Neural progenitor cell (in vitro differentiated cells): ENCODE measurements at regions not wholly inside any gene's neighbourhood (a gene's known extent, or its start where the extent isn't known, plus 50 kb on each side); places are given as distances from the start of the nearest gene placed in this dataset.
A peak's percentile ranks its signal among the peaks of the same experiment; 100 is the strongest.

Experiments
- DNase-seq: peaks from one replicate; pipeline ENCODE4 v3.0.0-alpha.2; 2016; ENCODE audit warnings: low spot score
- H2AFZ ChIP-seq: fragments of 200-600 bp; sonication (generic); replicated peaks from 2 replicates; pipeline ENCODE4 v1.6.1; 2016; ENCODE audit warnings: antibody characterized with exemption
- H3F3A ChIP-seq: fragments of 200-600 bp; sonication (generic); 2 replicates; pipeline ENCODE4 v1.6.1; 2016; ENCODE audit warnings: antibody characterized with exemption, low read depth
- H3K27ac ChIP-seq: fragments of 200-600 bp; sonication (generic); 2 replicates; pipeline ENCODE4 v1.5.1; 2016; ENCODE audit warnings: mild to moderate bottlenecking
- H3K27me3 ChIP-seq: fragments of 200-600 bp; sonication (generic); 2 replicates; pipeline ENCODE4 v1.6.1; 2016; ENCODE audit warnings: mild to moderate bottlenecking, moderate library complexity
- H3K36me3 ChIP-seq: fragments of 200-600 bp; sonication (generic); 2 replicates; pipeline ENCODE4 v1.5.1; 2016
- H3K4me1 ChIP-seq: fragments of 200-600 bp; sonication (generic); 2 replicates; pipeline ENCODE4 v1.6.1; 2016; ENCODE audit warnings: mixed run types
- H3K4me2 ChIP-seq: fragments of 200-600 bp; sonication (generic); 2 replicates; pipeline ENCODE4 v1.6.1; 2016
- H3K4me3 ChIP-seq: fragments of 200-600 bp; sonication (generic); 2 replicates; pipeline ENCODE4 v1.5.1; 2016
- H3K79me2 ChIP-seq: fragments of 200-600 bp; sonication (generic); 2 replicates; pipeline ENCODE4 v1.6.1; 2016; ENCODE audit warnings: low read depth
- H3K9ac ChIP-seq: fragments of 200-600 bp; sonication (generic); 2 replicates; pipeline ENCODE4 v1.6.1; 2016
- H3K9me3 ChIP-seq: fragments of 200-600 bp; sonication (generic); 2 replicates; pipeline ENCODE4 v1.5.1; 2016; ENCODE audit warnings: low read depth
- H4K20me1 ChIP-seq: fragments of 200-600 bp; sonication (generic); 2 replicates; pipeline ENCODE4 v1.6.1; 2016; ENCODE audit warnings: low read depth
- H3K27ac Mint-ChIP-seq: 3 replicates; pipeline ENCODE4 v1.8.0; 2021; ENCODE audit warnings: mixed read lengths
- H3K27me3 Mint-ChIP-seq: 2 replicates; pipeline ENCODE4 v1.8.0; 2022; ENCODE audit warnings: low read depth, mild to moderate bottlenecking, inconsistent platforms, moderate library complexity, mixed read lengths; ENCODE audit not compliant: insufficient read depth
- H3K36me3 Mint-ChIP-seq: 3 replicates; pipeline ENCODE4 v1.8.0; 2021; ENCODE audit warnings: mixed read lengths
- H3K4me1 Mint-ChIP-seq: 3 replicates; pipeline ENCODE4 v1.8.0; 2021; ENCODE audit warnings: mixed read lengths
- H3K4me3 Mint-ChIP-seq: 3 replicates; pipeline ENCODE4 v1.8.0; 2021; ENCODE audit warnings: mild to moderate bottlenecking, moderate library complexity, mixed read lengths
- H3K9me3 Mint-ChIP-seq: 3 replicates; pipeline ENCODE4 v1.8.0; 2020; ENCODE audit warnings: mixed read lengths
- EZH2 ChIP-seq: fragments of 200-600 bp; sonication (generic); IDR thresholded peaks from 2 replicates; pipeline ENCODE4 v1.6.1; 2017; ENCODE audit warnings: antibody characterized with exemption, mild to moderate bottlenecking, moderate library complexity
- EZH2phosphoT487 ChIP-seq: fragments of 200-600 bp; sonication (generic); IDR thresholded peaks from 2 replicates; pipeline ENCODE4 v1.6.1; 2017; ENCODE audit warnings: antibody characterized with exemption
- TF ChIP-seq, protein P1 (sequence below): fragments of 200-600 bp; sonication (generic); IDR thresholded peaks from 2 replicates; pipeline ENCODE4 v1.5.1; 2017; ENCODE audit warnings: antibody characterized with exemption, mild to moderate bottlenecking

DNA sequence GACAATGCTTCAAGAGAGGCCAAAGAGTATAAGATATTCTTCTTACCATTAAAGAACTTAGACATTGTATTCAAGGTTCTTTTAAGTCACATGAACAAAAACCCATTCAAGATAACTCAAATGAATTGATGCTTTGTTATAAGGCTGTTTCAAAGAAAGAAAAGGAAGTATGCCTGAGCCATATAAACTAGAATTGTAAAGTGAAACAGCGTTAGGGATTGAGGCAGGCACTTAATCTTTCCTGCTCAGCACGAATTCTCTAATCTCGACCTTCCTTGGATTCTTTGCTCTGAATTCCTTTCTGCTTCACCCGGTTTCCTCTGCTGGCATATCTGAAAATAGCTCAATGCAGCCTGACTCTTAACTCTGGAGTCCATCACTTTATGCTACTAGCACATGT lies 595.4 kb downstream of the DIAPH3 start:
- no peak overlapping the region for H3K27ac Mint-ChIP-seq
- TF ChIP-seq, protein P1, sequence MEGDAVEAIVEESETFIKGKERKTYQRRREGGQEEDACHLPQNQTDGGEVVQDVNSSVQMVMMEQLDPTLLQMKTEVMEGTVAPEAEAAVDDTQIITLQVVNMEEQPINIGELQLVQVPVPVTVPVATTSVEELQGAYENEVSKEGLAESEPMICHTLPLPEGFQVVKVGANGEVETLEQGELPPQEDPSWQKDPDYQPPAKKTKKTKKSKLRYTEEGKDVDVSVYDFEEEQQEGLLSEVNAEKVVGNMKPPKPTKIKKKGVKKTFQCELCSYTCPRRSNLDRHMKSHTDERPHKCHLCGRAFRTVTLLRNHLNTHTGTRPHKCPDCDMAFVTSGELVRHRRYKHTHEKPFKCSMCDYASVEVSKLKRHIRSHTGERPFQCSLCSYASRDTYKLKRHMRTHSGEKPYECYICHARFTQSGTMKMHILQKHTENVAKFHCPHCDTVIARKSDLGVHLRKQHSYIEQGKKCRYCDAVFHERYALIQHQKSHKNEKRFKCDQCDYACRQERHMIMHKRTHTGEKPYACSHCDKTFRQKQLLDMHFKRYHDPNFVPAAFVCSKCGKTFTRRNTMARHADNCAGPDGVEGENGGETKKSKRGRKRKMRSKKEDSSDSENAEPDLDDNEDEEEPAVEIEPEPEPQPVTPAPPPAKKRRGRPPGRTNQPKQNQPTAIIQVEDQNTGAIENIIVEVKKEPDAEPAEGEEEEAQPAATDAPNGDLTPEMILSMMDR: no peak
- TF ChIP-seq EZH2 (no peak), EZH2phosphoT487 (no peak)
- peaks cover 6% of the 10 kb centered on the region for H3K9me3 ChIP-seq
- H3K9me3 Mint-ChIP-seq: peaks cover 13% of the 10 kb centered on the region
- peaks cover 3% of the 10 kb centered on the region for H3K4me1 Mint-ChIP-seq
- H3K27ac ChIP-seq: no peak overlapping the region
- no peaks in the 10 kb centered on the region for H3K36me3 Mint-ChIP-seq
- no peak overlapping the region for H3K9ac ChIP-seq
- H3K27me3 Mint-ChIP-seq: peaks cover 4% of the 10 kb centered on the region
- H4K20me1 ChIP-seq: no peaks in the 10 kb centered on the region
- no peaks in the 10 kb centered on the region for H3K36me3 ChIP-seq
- H3K4me2 ChIP-seq: no peak overlapping the region
- H3K4me1 ChIP-seq: peaks cover 20% of the 10 kb centered on the region
- no peak overlapping the region for H3K4me3 Mint-ChIP-seq
- H2AFZ ChIP-seq: no peak overlapping the region
- no peak overlapping the region for H3K4me3 ChIP-seq
- no peaks in the 10 kb centered on the region for H3K27me3 ChIP-seq
- DNase-seq: peak; percentile 25
- peaks cover 4% of the 10 kb centered on the region for H3F3A ChIP-seq
- H3K79me2 ChIP-seq: no peaks in the 10 kb centered on the region

DNA sequence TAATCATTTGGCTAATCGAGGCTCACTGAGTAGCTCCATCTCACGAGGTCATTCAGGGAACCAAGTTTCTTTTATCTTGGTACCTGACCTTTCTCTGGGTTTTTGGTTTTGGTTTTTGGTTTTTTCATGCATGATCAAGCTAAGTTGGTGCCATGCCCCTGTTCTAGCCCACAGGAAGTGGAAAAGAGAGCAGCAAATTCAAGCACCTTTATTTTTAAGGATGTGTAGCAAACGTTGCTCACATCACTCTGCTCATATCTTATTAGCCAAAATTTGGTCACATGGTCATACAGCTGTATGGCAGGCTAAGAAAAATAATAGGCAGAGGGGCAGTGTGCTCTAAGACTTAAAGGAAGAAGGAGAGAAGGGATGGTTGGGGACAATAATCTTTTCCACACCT lies 593.5 kb downstream of the DIAPH3 start:
- no peak for DNase-seq
- Mint-ChIP-seq H3K36me3 (no peaks in the 10 kb centered on the region), H3K4me1 (peaks cover 3% of the 10 kb centered on the region), H3K9me3 (peaks cover 11% of the 10 kb centered on the region), H3K4me3 (no peak overlapping the region), H3K27ac (no peak overlapping the region), H3K27me3 (peaks cover 4% of the 10 kb centered on the region)
- Histone ChIP-seq H3K4me2 (no peak overlapping the region), H3F3A (peaks cover 4% of the 10 kb centered on the region), H4K20me1 (no peaks in the 10 kb centered on the region), H3K27me3 (no peaks in the 10 kb centered on the region), H3K79me2 (no peaks in the 10 kb centered on the region), H3K4me3 (no peak overlapping the region), H3K27ac (no peak overlapping the region), H2AFZ (no peak overlapping the region), H3K9ac (no peak overlapping the region), H3K36me3 (no peaks in the 10 kb centered on the region), H3K9me3 (peaks cover 9% of the 10 kb centered on the region), H3K4me1 (peaks cover 20% of the 10 kb centered on the region)
- no peak for TF ChIP-seq EZH2
- no peak for TF ChIP-seq EZH2phosphoT487
- TF ChIP-seq, protein P1: no peak

DNA sequence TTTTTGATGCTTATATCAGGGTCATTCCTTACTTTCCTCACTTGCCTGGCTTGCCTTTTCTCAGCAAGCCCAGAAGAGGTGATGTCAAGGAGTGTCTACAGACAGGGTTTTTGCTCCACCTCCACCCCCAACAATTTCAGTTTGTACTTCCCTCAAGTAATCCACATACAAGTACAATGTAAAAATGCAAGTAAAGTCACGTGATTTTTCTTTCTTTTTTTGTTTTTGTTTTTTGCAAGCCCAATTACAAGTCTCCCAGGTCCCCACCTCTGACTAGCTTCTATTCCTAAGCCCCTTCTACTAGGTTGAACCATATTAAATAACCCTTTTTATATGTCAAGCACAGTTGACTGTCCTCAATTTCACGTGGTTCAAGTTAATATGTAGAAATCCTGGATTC lies 579.6 kb downstream of the DIAPH3 start:
- Mint-ChIP-seq H3K4me3 (no peak overlapping the region), H3K27me3 (peaks cover 2% of the 10 kb centered on the region), H3K27ac (no peak overlapping the region), H3K4me1 (peaks cover 24% of the 10 kb centered on the region), H3K36me3 (no peaks in the 10 kb centered on the region), H3K9me3 (peaks cover 2% of the 10 kb centered on the region)
- Histone ChIP-seq H3K79me2 (no peaks in the 10 kb centered on the region), H3K27ac (no peak overlapping the region), H4K20me1 (no peaks in the 10 kb centered on the region), H2AFZ (no peak overlapping the region), H3K4me2 (no peak overlapping the region), H3K9me3 (no peaks in the 10 kb centered on the region), H3K9ac (no peak overlapping the region), H3K4me1 (peaks cover 29% of the 10 kb centered on the region), H3K27me3 (no peaks in the 10 kb centered on the region), H3K36me3 (no peaks in the 10 kb centered on the region), H3K4me3 (no peak overlapping the region), H3F3A (peaks cover 26% of the 10 kb centered on the region)
- TF ChIP-seq, protein P1: no peak
- TF ChIP-seq EZH2: no peak
- TF ChIP-seq EZH2phosphoT487: no peak
- no peak for DNase-seq
